HEK293T (cell line): ENCODE measurements at regions not wholly inside any gene's neighbourhood (a gene's known extent, or its start where the extent isn't known, plus 50 kb on each side); places are given as distances from the start of the nearest gene placed in this dataset.

Experiments
- FOXA1 ChIP-seq: fragments of 450-650 bp; IDR thresholded peaks from 2 replicates; pipeline ENCODE4 v1.6.1; 2016; ENCODE audit warnings: mild to moderate bottlenecking
- FOXM1 ChIP-seq: fragments of 450-650 bp; IDR thresholded peaks from 2 replicates; pipeline ENCODE4 v1.6.1; 2017; ENCODE audit warnings: mild to moderate bottlenecking, borderline replicate concordance
- SP1 ChIP-seq: fragments of 450-650 bp; IDR thresholded peaks from 2 replicates; pipeline ENCODE4 v1.6.1; 2017

DNA sequence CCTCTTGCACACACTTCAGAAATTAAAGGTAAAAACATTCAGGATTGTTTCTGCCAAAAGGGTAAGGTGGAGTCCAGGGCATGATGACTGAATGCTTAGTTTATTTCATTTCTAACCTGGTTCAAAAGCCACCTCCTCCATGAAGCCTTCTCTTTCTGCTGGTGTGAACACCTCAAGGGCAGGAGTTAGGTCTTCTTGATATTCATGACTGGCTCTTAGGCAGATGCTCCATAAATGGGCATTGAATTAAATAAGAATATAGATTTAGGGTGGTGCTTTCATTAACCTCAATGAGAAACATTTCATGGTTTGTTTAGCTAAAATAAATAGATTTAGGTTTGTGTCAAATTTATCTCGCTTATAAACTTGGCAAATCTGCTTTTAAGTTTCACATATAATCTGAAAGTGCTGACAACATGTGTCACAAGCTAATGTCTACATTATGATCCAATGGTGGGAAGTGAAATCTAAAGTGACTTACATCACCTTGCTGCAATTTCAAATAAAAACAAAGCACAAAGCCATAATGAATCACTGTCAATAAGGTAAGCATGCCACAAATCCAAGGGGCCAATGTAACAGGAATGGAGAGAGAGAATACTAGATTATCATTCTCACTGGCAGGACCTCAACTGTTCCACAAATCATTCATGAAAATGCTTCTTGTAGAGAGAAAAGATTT lies 72.7 kb upstream of the GRIP1 start:
- peak; percentile 66; the same call in 1 of the 2 replicates for TF ChIP-seq FOXM1
- TF ChIP-seq SP1: no peak
- TF ChIP-seq FOXA1: no peak
